ENCODE measurements at regions not wholly inside any gene's neighbourhood (a gene's known extent, or its start where the extent isn't known, plus 50 kb on each side); places are given as distances from the start of the nearest gene placed in this dataset.

DNA sequence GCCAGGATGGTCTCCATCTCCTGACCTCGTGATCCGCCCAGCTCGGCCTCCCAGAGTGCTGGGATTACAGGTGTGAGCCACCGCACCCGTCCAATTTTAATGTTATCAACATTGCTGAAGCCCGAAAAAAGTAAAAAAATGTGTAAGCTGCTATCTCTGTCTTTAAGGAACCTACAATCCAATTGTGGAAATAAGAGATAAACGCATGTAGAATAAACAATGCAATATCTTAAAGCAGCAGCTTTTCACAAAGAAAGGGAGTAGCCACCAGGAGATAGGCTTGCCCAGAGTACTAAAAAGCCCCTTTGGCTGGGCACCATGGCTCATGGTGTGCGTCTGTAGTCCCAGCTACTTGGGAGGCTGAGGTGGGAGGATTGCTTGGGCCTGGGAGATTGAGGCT, 282.9 kb upstream of the LYZL1 start:
- intact Hi-C loops (cut with micrococcal nuclease; ENCODE audit: unreplicated experiment) = no loop called here
- no peak overlapping the region for H3K4me3 ChIP-seq (ENCODE audit: low read depth in 2 of 2, low read length in 2 of 2)
- CTCF ChIA-PET = no interaction called here
- BruUV-seq (replicated peaks) = no TSS peak
- ATAC-seq (no peak), DNase-seq (ENCODE audit: low read depth, low spot score) (no peak)
- H3K27ac ChIP-seq (ENCODE audit: low read length) = no peak overlapping the region
- no peaks in the 10 kb centered on the region for H3K9me3 ChIP-seq (ENCODE audit: control insufficient read depth, insufficient read depth, low read depth, low read length)
- in situ Hi-C loops (cut with HindIII; ENCODE audit: low pct_unique_long_range_greater_than_20kb, low sequenced_read_pairs) = no loop called here
- TF ChIP-seq POLR2AphosphoS5 (IDR thresholded peaks at IDR 0.05; ENCODE audit: low read depth, low read length) (no peak), TCF7L2 (IDR thresholded peaks at IDR 0.05; ENCODE audit: low read depth, low read length) (no peak), SIN3A (IDR thresholded peaks at IDR 0.05; ENCODE audit: borderline replicate concordance, insufficient read depth, low read depth, low read length) (no peak)
- TF ChIP-seq, protein P1, sequence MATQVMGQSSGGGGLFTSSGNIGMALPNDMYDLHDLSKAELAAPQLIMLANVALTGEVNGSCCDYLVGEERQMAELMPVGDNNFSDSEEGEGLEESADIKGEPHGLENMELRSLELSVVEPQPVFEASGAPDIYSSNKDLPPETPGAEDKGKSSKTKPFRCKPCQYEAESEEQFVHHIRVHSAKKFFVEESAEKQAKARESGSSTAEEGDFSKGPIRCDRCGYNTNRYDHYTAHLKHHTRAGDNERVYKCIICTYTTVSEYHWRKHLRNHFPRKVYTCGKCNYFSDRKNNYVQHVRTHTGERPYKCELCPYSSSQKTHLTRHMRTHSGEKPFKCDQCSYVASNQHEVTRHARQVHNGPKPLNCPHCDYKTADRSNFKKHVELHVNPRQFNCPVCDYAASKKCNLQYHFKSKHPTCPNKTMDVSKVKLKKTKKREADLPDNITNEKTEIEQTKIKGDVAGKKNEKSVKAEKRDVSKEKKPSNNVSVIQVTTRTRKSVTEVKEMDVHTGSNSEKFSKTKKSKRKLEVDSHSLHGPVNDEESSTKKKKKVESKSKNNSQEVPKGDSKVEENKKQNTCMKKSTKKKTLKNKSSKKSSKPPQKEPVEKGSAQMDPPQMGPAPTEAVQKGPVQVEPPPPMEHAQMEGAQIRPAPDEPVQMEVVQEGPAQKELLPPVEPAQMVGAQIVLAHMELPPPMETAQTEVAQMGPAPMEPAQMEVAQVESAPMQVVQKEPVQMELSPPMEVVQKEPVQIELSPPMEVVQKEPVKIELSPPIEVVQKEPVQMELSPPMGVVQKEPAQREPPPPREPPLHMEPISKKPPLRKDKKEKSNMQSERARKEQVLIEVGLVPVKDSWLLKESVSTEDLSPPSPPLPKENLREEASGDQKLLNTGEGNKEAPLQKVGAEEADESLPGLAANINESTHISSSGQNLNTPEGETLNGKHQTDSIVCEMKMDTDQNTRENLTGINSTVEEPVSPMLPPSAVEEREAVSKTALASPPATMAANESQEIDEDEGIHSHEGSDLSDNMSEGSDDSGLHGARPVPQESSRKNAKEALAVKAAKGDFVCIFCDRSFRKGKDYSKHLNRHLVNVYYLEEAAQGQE (IDR thresholded peaks at IDR 0.05; ENCODE audit: insufficient read depth in 1 of 2, low read depth in 2 of 2, low read length in 1 of 2) = no peak
- TF ChIP-seq, protein P2, sequence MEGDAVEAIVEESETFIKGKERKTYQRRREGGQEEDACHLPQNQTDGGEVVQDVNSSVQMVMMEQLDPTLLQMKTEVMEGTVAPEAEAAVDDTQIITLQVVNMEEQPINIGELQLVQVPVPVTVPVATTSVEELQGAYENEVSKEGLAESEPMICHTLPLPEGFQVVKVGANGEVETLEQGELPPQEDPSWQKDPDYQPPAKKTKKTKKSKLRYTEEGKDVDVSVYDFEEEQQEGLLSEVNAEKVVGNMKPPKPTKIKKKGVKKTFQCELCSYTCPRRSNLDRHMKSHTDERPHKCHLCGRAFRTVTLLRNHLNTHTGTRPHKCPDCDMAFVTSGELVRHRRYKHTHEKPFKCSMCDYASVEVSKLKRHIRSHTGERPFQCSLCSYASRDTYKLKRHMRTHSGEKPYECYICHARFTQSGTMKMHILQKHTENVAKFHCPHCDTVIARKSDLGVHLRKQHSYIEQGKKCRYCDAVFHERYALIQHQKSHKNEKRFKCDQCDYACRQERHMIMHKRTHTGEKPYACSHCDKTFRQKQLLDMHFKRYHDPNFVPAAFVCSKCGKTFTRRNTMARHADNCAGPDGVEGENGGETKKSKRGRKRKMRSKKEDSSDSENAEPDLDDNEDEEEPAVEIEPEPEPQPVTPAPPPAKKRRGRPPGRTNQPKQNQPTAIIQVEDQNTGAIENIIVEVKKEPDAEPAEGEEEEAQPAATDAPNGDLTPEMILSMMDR (IDR thresholded peaks at IDR 0.05) = no peak
- H3K36me3 ChIP-seq (ENCODE audit: control insufficient read depth, insufficient read depth, low read length) = no peaks in the 10 kb centered on the region
- H3K4me1 ChIP-seq (ENCODE audit: control insufficient read depth, insufficient read depth, low read length) = no peaks in the 10 kb centered on the region
- no peaks in the 10 kb centered on the region for H3K27me3 ChIP-seq (ENCODE audit: control insufficient read depth, insufficient read depth, low read length)
- POLR2A ChIA-PET = interaction anchor here (0.6 kb wide), 1 partner anchor 128 kb away, joined by 3 read pairs; no protein-coding TSS in a partner anchor

DNA sequence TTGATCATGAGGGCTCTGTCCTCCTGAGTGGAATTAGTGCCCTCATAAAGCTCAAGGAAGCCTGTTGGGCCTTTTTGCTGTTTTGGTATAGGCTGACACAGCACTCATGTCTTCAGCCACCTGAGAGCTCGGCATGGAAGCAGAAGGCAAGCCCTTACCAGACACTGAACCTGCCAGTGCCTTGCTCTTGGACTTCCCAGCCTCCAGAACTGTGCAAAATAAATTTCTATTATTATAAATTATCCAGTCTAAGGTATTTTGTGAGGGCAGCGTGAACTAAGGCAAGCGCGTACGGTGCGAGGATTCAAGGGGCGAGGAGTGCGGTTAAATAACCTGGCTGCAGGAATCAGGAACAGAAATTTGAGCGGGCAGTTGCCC, 281.5 kb upstream of the LYZL1 start:
- H3K27ac ChIP-seq (ENCODE audit: low read length) = no peak overlapping the region
- TF ChIP-seq, protein P2 (IDR thresholded peaks at IDR 0.05) = no peak
- TF ChIP-seq SIN3A (IDR thresholded peaks at IDR 0.05; ENCODE audit: borderline replicate concordance, insufficient read depth, low read depth, low read length) (no peak), POLR2AphosphoS5 (IDR thresholded peaks at IDR 0.05; ENCODE audit: low read depth, low read length) (no peak), TCF7L2 (IDR thresholded peaks at IDR 0.05; ENCODE audit: low read depth, low read length) (no peak)
- TF ChIP-seq, protein P1 (IDR thresholded peaks at IDR 0.05; ENCODE audit: insufficient read depth in 1 of 2, low read depth in 2 of 2, low read length in 1 of 2) = no peak
- H3K4me1 ChIP-seq (ENCODE audit: control insufficient read depth, insufficient read depth, low read length) = no peaks in the 10 kb centered on the region
- H3K4me3 ChIP-seq (ENCODE audit: low read depth in 2 of 2, low read length in 2 of 2) = no peak overlapping the region
- H3K36me3 ChIP-seq (ENCODE audit: control insufficient read depth, insufficient read depth, low read length) = no peaks in the 10 kb centered on the region
- ChIA-PET POLR2A (no interaction called here), CTCF (interaction anchor here (0.7 kb wide), 1 partner anchor 1033 kb away, joined by 3 read pairs; no protein-coding TSS in a partner anchor)
- in situ Hi-C loops (cut with HindIII; ENCODE audit: low pct_unique_long_range_greater_than_20kb, low sequenced_read_pairs) (no loop called here), intact Hi-C loops (cut with micrococcal nuclease; ENCODE audit: unreplicated experiment) (no loop called here)
- DNase-seq (ENCODE audit: low read depth, low spot score) = no peak
- H3K9me3 ChIP-seq (ENCODE audit: control insufficient read depth, insufficient read depth, low read depth, low read length) = no peaks in the 10 kb centered on the region
- BruUV-seq (replicated peaks) = no TSS peak
- ATAC-seq = no peak
- no peaks in the 10 kb centered on the region for H3K27me3 ChIP-seq (ENCODE audit: control insufficient read depth, insufficient read depth, low read length)

Measured in Panc1 (cell line).